NCI-H187 treated with DMSO at 0.1 percent for 48 hours (cell line): ENCODE measurements at regions not wholly inside any gene's neighbourhood (a gene's known extent, or its start where the extent isn't known, plus 50 kb on each side); places are given as distances from the start of the nearest gene placed in this dataset.

ENCODE experiments used
- DNase-seq: peaks from one replicate; lab custom pipeline; 2025; lab: John Stamatoyannopoulos, UW

GRCh38 chr6:156359912-156360311 lies 417.3 kb upstream of the ARID1B start:
- no peak for DNase-seq

- no peak for DNase-seq
Measured at GRCh38 chr6:156352861-156353260, 424.3 kb upstream of the ARID1B start.

- DNase-seq = no peak
Measured at GRCh38 chr6:156351346-156351966, 425.7 kb upstream of the ARID1B start.

- no peak for DNase-seq
Measured at GRCh38 chr6:156350337-156350736, 426.8 kb upstream of the ARID1B start.

GRCh38 chr6:156348849-156349248 lies 428.3 kb upstream of the ARID1B start:
- DNase-seq = peak; percentile 94

GRCh38 chr6:156348424-156348823 lies 428.8 kb upstream of the ARID1B start:
- DNase-seq = no peak

GRCh38 chr6:156347656-156348055 lies 429.5 kb upstream of the ARID1B start:
- DNase-seq = no peak

- no peak for DNase-seq
Measured at GRCh38 chr6:156347246-156347645, 429.9 kb upstream of the ARID1B start.

GRCh38 chr6:156345700-156346099 lies 431.5 kb upstream of the ARID1B start:
- DNase-seq = no peak

- no peak for DNase-seq
Measured at GRCh38 chr6:156344491-156344890, 432.7 kb upstream of the ARID1B start.

- no peak for DNase-seq
Measured at GRCh38 chr6:156337801-156338200, 439.4 kb upstream of the ARID1B start.

- no peak for DNase-seq
Measured at GRCh38 chr6:156336733-156337132, 440.4 kb upstream of the ARID1B start.

- DNase-seq = no peak
Measured at GRCh38 chr6:156336089-156336488, 441.1 kb upstream of the ARID1B start.

- no peak for DNase-seq
Measured at GRCh38 chr6:156334966-156335365, 442.2 kb upstream of the ARID1B start.

GRCh38 chr6:156319707-156320106 lies 457.5 kb upstream of the ARID1B start:
- no peak for DNase-seq

GRCh38 chr6:156316583-156317125 lies 460.5 kb upstream of the ARID1B start:
- DNase-seq = no peak

GRCh38 chr6:156315146-156315545 lies 462.0 kb upstream of the ARID1B start:
- DNase-seq = no peak

GRCh38 chr6:156313037-156313436 lies 464.1 kb upstream of the ARID1B start:
- DNase-seq = no peak

- DNase-seq = no peak
Measured at GRCh38 chr6:156311291-156311690, 465.9 kb upstream of the ARID1B start.

- DNase-seq = no peak
Measured at GRCh38 chr6:156310701-156311100, 466.5 kb upstream of the ARID1B start.

GRCh38 chr6:156309017-156309416 lies 468.2 kb upstream of the ARID1B start:
- no peak for DNase-seq

GRCh38 chr6:156308604-156309003 lies 468.6 kb upstream of the ARID1B start:
- no peak for DNase-seq

- DNase-seq = no peak
Measured at GRCh38 chr6:156306531-156306930, 470.6 kb upstream of the ARID1B start.

GRCh38 chr6:156283091-156283490 lies 494.1 kb upstream of the ARID1B start:
- no peak for DNase-seq
